Middle frontal gyrus (tissue), 1 donor: ENCODE measurements at regions not wholly inside any gene's neighbourhood (a gene's known extent, or its start where the extent isn't known, plus 50 kb on each side); places are given as distances from the start of the nearest gene placed in this dataset.

Experiments
- DNase-seq: peaks from one replicate; pipeline ENCODE4 v3.0.0-alpha.2; 2015; ENCODE audit warnings: low spot score; ENCODE audit errors: extremely low spot score

DNA sequence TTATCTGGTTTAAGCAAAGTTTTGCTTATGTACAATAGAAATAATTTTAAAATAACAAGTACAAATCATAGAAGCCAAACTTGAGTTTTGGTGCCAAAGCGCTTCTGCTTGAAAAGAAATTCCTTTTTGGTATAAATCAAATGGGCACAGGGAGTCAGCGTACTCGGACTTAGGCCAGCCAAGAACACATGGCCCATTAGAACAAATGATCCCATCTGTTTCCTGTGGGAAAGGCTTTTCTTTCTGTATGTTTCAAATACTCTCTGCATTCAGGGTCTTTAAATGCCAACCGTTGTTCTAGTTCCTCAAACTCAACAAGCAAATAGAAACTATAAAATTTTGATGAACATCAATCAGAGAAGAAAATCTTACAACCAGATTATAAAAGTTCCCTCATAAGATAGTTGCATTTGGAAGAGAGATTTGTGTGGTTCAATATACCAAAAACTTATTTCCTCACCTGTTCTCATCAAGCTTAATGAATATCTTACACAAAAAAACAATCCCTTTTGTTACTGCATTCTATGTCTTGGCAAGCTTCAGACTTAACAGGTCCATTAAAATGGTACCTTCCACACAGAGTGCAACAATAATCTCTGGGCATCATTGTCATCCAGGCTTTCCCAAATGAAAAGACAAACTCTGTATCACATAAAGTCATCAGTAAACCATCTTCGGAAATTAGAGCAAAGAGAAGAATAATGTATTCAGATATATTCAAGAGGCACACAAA, 739.8 kb upstream of the API5 start:
- DNase-seq = no peak

- DNase-seq = no peak
Measured at GRCh38 chr11:42576318-42576717, 735.5 kb upstream of the API5 start.

DNA sequence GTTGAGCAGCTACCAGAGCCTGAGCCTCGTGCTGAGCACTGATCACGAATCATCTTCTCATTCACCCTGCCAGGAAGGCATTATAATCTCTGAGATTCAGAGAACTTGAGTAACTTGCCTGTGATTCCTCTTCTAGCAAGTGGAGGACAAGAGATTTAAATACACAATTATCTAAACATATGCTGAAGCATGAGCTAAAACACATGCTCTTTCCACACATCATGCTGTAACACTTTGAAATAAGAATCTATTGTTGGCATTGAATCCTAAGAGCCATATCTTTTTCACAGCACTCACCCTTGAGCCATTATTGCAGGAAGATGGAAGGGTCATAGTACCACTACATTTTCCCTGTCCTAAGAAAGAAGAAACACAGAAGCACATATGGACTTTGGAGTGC, 722.5 kb upstream of the API5 start:
- no peak for DNase-seq

DNA sequence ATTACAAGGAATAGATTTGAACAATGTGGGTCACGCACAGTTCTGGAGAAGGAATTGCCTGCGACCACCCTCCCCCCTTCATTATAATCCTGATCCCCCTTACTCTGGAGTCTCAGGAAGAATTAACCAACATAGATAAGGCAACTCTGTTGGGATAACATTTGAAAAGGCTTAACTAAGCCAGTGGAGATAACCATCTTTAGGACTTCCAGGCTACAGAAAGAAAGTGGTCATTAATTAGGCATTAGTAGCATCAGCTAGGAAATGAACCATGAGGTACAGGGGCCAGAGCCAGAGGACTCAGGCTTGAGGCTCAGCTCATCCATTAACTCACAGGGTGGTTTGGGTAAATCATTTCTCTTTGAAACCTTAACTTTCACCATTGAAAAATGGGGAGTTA, 720.0 kb upstream of the API5 start:
- no peak for DNase-seq

GRCh38 chr11:42593441-42593840, 718.4 kb upstream of the API5 start:
- no peak for DNase-seq

DNA sequence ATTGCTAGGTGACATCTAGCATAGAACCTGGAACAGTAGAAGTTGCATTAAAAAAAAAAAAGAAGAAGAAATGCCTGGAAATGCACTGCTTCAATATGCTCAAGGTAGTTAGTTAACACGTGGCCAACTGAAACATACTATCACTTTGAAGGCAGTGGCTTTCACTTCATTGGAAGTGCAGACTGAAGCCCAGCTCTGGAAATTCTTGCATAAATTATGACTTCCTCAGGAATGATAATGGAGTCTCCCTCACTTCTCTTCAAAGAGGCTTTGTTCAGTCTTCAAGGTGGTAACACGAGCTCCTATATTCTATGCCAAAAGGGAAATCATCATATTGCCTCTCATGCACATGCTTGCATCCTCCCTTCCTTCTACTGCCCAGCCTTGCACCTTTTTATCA, 715.9 kb upstream of the API5 start:
- no peak for DNase-seq

- DNase-seq = no peak
Measured at GRCh38 chr11:42596576-42597145, 715.1 kb upstream of the API5 start.

- DNase-seq = no peak
Measured at GRCh38 chr11:42598341-42598740, 713.5 kb upstream of the API5 start.

DNA sequence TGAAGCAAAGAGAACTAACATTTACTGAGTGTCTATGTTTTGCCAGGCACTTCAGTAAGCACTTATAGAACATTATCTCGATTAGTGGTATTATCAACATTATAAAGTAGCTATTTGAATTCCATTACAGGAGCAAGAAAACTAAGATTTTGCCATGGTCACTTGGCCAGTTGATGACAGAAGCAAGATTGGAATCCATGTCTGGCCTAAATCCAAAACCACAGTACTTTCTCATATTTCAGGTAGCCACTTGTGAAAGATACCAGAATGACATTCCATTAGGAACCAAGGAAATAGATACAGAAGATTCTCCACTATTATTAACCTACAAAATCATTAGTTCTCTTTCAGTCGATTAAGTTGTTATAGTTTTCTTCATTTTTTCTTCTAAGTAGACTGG, 691.0 kb upstream of the API5 start:
- no peak for DNase-seq

DNA sequence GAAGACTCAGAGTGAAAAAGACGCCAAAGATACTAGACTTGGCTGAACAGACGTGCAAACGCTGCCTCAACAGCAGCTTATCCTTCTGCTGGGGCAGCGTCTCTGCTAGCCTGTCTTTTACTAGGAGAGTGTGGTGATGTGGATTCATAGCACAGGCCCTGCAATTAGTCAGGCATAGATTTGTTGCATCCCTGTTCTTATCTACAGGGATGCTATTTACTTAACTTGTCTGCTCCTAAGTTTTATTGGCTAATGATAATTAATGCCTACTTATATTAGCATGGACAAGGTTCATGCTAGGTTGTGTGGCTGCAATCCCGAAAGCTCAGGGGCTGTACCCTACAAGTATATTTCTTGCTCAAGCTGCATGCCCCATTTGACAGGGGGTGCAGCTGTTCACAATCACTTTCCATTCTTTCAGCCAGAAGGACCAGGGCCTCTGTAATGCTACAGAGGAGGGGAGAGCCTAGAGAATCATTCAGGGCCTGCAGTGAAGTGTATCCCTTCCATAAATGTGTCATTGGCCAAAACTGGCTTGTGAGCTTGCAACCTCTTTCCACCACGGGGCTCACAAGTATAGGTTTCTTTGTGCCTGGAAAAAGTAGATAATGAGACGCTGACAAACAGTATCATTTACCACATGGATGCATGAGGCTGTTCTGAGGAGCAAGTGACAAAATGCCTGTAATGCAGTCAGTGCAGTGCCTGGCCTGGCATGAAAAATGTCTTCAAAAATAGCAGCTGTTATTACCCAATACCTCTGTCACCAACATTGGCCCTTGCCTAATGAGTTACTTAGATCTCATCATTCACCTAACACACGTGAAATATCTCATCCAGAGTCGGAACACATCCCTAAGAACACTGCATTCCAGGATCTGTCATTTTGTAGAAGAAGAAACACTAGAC, 685.8 kb upstream of the API5 start:
- DNase-seq = no peak

- peak; percentile 56 for DNase-seq
Measured at GRCh38 chr11:42631220-42631843, 680.5 kb upstream of the API5 start.

GRCh38 chr11:42646959-42647358, 664.8 kb upstream of the API5 start:
- no peak for DNase-seq

- no peak for DNase-seq
Measured at GRCh38 chr11:42647993-42648392, 663.8 kb upstream of the API5 start.

DNA sequence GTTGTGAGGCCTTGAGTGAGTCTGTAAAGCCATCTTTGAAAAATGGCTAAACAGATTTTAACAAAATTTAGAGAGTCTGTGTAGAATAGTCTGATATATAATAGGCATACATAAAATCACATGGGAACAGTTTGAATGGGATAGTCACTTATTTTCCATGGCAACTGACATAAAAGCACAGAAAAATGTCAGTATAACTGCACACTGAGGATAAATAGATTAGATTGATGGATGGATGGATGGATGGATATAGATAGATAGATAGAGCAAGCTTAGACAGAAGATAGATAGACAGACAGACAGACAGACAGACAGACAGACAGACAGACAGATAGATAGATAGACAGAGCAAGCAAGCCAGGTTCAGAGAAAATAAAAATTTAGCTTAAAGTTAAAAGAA, 660.2 kb upstream of the API5 start:
- no peak for DNase-seq

GRCh38 chr11:42657169-42657568, 654.6 kb upstream of the API5 start:
- no peak for DNase-seq

DNA sequence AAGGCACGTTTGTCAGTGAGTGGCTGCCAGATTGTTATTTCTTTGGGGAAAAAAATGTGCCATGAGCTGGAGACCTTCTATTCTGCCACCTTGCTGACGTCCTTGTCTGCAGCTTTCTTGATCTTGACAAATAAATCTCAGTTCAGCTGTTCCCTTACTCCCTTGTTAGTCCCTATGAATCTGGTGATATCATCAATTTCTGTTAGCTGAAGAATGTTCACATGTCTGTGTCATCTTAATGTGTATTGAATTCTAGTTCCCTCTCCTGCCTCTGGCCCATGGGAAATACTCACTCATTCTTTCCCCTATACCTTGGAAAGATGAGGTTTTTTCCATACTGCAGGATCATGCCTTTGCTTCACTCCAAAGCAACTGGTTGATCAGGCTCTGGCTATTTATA, 649.9 kb upstream of the API5 start:
- DNase-seq = no peak

GRCh38 chr11:42669248-42669976, 642.4 kb upstream of the API5 start:
- no peak for DNase-seq

- DNase-seq = no peak
Measured at GRCh38 chr11:42674436-42674835, 637.4 kb upstream of the API5 start.

GRCh38 chr11:42707541-42707940, 604.3 kb upstream of the API5 start:
- no peak for DNase-seq

- no peak for DNase-seq
Measured at GRCh38 chr11:42709216-42709615, 602.6 kb upstream of the API5 start.

GRCh38 chr11:42713279-42713678, 598.5 kb upstream of the API5 start:
- DNase-seq = no peak
